Right atrium auricular region (tissue), 2 donors: ENCODE measurements at regions not wholly inside any gene's neighbourhood (a gene's known extent, or its start where the extent isn't known, plus 50 kb on each side); places are given as distances from the start of the nearest gene placed in this dataset.

Experiments used
- DNase-seq: peaks from one replicate; pipeline ENCODE4 v3.0.0-alpha.2; 2019; ENCODE audit warnings: low spot score
- H3K27ac ChIP-seq, 2 donors: fragments of 200-600 bp; sonication (generic); 1 replicate in 1 of 2; 2 replicates in 1 of 2; pipeline ENCODE4 v1.5.1; 2016 to 2019
- H3K27me3 ChIP-seq, 2 donors: fragments of 200-600 bp; sonication (generic); one replicate each; pipeline versions ENCODE4 v1.5.1 to v1.6.0; 2017 to 2019
- H3K36me3 ChIP-seq: fragments of 200-600 bp; sonication (generic); one replicate; pipeline ENCODE4 v1.5.1; 2016
- H3K4me1 ChIP-seq, 2 donors: fragments of 200-600 bp; sonication (generic); one replicate each; pipeline versions ENCODE4 v1.5.1 to v1.6.0; 2017 to 2019
- H3K4me3 ChIP-seq, 2 donors: fragments of 200-600 bp; sonication (generic); 1 replicate in 1 of 2; 2 replicates in 1 of 2; pipeline ENCODE4 v1.5.1; 2017 to 2019; ENCODE audit warnings: mild to moderate bottlenecking in 1 of 2, moderate library complexity in 1 of 2
- H3K9me3 ChIP-seq, 2 donors: fragments of 200-600 bp; sonication (generic); one replicate each; pipeline ENCODE4 v1.5.1; 2019
- TF ChIP-seq, protein P1 (sequence below), 2 donors: fragments of 200-600 bp; sonication (generic); IDR thresholded peaks; one replicate each; pipeline ENCODE4 v1.5.1; 2019; ENCODE audit warnings: antibody characterized with exemption in 2 of 2

DNA sequence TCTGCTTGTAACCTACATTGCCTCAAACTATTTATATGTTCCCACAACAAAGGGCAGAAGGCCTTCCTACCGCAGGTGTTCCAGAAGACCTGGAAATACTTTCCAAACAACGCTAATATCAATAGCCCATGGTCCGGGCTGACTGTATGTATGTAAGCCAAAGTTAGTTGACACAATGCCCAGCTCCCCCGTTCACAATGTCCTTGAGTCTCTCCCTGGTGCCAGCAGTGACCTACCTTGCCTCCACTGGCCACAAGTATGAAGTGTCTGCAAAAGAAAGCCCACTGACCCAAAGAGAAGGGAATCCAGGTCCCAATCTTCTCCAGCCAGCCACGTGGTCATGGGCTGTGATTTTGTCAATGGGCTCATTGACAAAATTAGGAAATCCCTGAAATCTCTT lies 118.6 kb downstream of the DLEU7 start:
- H3K36me3 ChIP-seq, result no peaks in the 10 kb centered on the region
- no peaks in the 10 kb centered on the region for H3K9me3 ChIP-seq
- no peaks in the 10 kb centered on the region for H3K4me1 ChIP-seq
- TF ChIP-seq, protein P1, sequence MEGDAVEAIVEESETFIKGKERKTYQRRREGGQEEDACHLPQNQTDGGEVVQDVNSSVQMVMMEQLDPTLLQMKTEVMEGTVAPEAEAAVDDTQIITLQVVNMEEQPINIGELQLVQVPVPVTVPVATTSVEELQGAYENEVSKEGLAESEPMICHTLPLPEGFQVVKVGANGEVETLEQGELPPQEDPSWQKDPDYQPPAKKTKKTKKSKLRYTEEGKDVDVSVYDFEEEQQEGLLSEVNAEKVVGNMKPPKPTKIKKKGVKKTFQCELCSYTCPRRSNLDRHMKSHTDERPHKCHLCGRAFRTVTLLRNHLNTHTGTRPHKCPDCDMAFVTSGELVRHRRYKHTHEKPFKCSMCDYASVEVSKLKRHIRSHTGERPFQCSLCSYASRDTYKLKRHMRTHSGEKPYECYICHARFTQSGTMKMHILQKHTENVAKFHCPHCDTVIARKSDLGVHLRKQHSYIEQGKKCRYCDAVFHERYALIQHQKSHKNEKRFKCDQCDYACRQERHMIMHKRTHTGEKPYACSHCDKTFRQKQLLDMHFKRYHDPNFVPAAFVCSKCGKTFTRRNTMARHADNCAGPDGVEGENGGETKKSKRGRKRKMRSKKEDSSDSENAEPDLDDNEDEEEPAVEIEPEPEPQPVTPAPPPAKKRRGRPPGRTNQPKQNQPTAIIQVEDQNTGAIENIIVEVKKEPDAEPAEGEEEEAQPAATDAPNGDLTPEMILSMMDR (IDR thresholded peaks at IDR 0.05), result no peak
- no peak overlapping the region for H3K27ac ChIP-seq
- no peak for DNase-seq
- H3K4me3 ChIP-seq, result no peak overlapping the region
- H3K27me3 ChIP-seq, result no peaks in the 10 kb centered on the region

DNA sequence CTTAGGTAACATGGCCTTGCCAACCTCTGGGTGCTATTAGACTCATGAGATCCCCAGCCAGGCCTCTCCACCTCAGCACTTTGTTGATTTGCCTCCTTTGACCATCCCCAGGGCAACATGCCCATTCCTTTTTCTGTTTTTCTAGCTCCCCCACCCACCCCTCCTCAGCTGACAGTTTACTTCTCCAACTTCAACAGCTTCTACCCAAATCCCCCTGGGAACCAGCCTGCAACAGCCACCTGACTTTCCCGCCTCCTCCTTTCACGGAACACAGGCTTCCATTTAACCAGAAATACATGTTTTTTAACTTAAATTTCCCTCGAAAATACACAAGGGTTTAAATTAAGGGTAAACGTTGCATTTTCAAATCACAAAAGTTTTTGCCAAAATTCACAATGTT lies 117.3 kb downstream of the DLEU7 start:
- H3K9me3 ChIP-seq, result no peaks in the 10 kb centered on the region
- no peak for DNase-seq
- TF ChIP-seq, protein P1 (IDR thresholded peaks at IDR 0.05), result no peak
- no peaks in the 10 kb centered on the region for H3K36me3 ChIP-seq
- no peak overlapping the region for H3K27ac ChIP-seq
- no peaks in the 10 kb centered on the region for H3K4me1 ChIP-seq
- H3K27me3 ChIP-seq, result no peaks in the 10 kb centered on the region
- no peak overlapping the region for H3K4me3 ChIP-seq

DNA sequence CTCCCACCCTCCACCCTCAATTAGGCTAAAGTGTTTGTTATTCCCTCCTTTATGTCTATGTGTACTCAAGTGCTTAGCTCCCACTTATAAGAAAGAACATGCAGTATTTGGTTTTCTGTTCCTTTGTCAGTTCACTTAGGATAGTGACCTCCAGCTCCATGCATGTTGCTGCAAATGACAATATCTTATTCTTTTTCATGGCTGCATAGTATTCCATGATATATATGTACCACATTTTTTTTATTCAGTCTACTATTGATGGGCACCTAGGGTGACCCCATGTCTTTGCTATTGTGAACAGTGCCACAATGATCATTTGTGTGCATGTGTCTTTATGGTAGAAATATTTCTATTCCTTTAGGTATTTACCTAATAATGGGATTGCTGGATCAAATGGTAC lies 114.3 kb downstream of the DLEU7 start:
- TF ChIP-seq, protein P1 (IDR thresholded peaks at IDR 0.05), result no peak
- H3K9me3 ChIP-seq, result no peaks in the 10 kb centered on the region
- DNase-seq, result no peak
- no peak overlapping the region for H3K4me3 ChIP-seq
- no peak overlapping the region for H3K27ac ChIP-seq
- H3K36me3 ChIP-seq, result no peaks in the 10 kb centered on the region
- no peaks in the 10 kb centered on the region for H3K4me1 ChIP-seq
- H3K27me3 ChIP-seq, result no peaks in the 10 kb centered on the region

DNA sequence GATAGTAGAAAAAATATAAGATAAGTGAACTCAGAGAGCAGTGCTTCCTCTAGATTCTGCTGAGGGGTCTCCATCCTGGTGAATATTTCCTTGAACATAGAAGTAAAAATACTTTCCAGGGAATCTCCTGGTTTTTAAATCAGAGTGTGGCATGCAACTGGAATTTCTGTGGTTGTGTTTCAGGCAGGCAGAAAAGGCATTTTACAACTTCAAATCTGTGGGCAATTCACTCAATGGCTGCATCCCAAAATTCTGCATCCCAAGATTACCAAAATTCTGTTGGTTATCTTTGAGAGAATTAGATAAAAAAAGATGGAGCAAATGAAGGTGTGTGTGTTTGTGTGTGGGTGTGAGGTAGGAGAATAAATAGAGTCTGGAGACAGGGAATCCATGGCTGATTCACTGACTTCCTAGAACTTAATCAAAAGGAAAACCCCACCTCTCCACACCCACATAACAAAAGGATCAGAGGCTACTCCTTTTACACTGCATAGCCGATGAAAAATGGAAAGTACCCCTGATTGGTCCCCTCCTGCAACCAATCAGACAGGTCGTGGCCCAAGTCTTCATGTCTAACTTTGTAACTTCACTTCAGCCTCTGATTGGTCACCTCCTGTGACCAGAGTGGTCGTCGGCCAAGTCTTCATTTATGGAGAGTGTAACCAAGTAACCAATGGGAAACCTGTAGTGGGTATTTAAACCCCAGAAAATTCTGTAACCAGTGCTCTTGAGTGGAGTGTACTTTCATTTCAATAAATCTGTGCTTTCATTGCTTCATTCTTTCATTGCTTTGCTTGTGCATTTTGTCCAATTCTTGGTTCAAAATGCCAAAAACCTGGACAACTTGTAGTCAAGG lies 112.8 kb downstream of the DLEU7 start:
- H3K27ac ChIP-seq, result peak overlapping the region in 1 of 2 donors; percentile 16
- TF ChIP-seq, protein P1 (IDR thresholded peaks at IDR 0.05), result no peak
- H3K4me1 ChIP-seq, result no peaks in the 10 kb centered on the region
- H3K4me3 ChIP-seq, result no peak overlapping the region
- H3K27me3 ChIP-seq, result no peaks in the 10 kb centered on the region
- no peaks in the 10 kb centered on the region for H3K9me3 ChIP-seq
- DNase-seq, result no peak
- H3K36me3 ChIP-seq, result no peaks in the 10 kb centered on the region

DNA sequence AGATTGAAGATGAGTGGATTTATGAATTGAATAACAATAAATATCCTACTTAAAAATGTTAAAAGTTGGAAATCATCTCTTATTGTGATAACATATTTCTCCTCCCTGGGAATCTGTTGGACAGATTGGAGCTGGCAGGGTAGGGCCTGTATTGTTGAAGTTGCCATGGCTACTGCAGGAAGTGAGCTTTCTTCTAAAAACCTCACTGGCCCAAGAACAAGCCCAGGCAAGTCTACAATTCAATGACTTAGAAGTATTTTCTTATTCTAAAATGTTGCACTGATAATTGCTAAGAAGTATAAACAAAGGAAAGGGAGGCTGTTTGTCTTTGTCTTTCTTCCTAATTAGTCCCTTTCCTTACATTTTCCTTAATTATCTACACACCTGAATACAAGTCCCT lies 112.1 kb downstream of the DLEU7 start:
- TF ChIP-seq, protein P1 (IDR thresholded peaks at IDR 0.05), result no peak
- Histone ChIP-seq H3K36me3 (no peaks in the 10 kb centered on the region), H3K4me3 (no peak overlapping the region), H3K27me3 (no peaks in the 10 kb centered on the region), H3K9me3 (no peaks in the 10 kb centered on the region), H3K4me1 (no peaks in the 10 kb centered on the region), H3K27ac (peak overlapping the region in 1 of 2 donors; percentile 16)
- DNase-seq, result no peak

DNA sequence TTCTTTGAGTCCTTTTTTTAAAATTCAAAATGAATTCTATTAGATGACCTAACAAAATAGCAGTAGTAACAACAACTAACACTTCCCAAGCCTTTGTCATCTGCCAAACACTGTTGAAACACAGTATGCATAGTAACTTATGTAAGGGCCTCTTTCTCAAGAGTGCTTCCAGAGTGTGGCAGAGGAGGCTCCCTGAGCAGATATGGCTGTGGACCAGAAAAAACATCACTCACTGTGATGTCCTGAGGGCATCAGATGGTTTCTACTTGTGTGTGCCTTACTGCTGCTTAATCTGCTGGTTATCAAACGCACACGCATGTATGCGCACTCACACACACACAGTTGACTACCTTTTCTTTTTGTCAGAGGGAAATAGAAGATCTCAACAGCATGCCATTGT lies 110.8 kb downstream of the DLEU7 start:
- Histone ChIP-seq H3K36me3 (no peaks in the 10 kb centered on the region), H3K4me1 (no peaks in the 10 kb centered on the region), H3K9me3 (no peaks in the 10 kb centered on the region), H3K27ac (no peak overlapping the region), H3K27me3 (no peaks in the 10 kb centered on the region), H3K4me3 (no peak overlapping the region)
- no peak for DNase-seq
- TF ChIP-seq, protein P1 (IDR thresholded peaks at IDR 0.05), result no peak
